NCI-H2171 (cell line): ENCODE measurements at regions not wholly inside any gene's neighbourhood (a gene's known extent, or its start where the extent isn't known, plus 50 kb on each side); places are given as distances from the start of the nearest gene placed in this dataset.
A peak's percentile ranks its signal among the peaks of the same experiment; 100 is the strongest.

Experiments used
- DNase-seq: peaks from one replicate; lab custom pipeline; 2025; lab: John Stamatoyannopoulos, UW

DNA sequence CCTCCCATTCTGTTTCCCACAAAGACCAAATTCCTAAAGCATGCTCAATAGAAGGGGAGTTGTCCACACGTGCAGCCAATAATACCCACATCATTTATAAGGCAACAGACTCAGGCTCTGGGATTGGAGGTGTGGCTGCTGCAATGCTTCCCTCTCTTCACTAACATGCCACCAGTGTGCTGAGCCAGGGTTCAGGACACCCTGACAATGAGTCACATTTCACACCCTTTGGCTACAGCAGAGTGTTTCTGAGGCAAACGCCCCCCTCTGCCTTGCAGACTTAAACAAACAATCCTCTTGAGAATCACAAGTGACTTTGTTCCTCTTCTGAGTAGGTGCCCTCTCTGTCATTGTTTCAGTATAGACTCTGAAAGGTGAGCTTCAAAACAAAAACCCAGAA is 189.3 kb upstream of the TLE4 start:
- DNase-seq = no peak

DNA sequence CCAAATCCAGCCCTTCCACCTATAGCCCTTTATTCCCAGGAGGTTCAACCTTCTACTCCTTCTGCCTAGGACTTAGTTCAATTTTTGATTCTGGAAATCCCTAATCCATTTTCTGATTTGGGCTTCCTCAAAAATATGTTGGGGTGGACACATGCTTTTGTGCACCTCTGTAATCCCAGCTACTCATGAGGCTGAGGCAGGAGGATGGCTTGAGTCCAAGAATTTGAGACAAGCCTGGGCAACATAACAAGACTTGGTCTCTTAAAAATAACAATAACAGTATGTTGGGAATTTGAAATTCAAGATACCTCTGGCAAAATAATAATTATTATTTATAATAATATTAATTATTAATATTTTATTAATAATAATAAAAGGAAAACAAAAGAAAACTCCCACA is 188.7 kb upstream of the TLE4 start:
- DNase-seq = no peak

DNA sequence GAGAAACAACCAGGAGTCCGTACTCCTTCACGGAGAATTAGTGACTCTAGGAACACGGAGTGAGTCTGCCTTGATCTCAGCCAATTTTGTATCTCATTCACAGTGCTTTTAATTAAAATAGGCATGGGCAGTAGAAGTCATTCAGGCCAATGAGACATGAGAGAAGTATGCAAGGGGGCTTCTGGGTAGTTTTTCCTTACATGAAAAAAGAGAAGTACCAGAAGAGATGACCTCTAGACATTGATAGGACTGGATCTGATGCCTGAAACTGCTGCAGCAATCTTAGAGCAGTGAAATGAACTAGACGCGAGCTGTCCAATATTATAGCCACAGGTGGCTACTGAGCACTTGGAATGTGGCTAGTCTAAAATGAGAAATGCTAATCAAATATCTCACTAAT is 187.7 kb upstream of the TLE4 start:
- DNase-seq = no peak

DNA sequence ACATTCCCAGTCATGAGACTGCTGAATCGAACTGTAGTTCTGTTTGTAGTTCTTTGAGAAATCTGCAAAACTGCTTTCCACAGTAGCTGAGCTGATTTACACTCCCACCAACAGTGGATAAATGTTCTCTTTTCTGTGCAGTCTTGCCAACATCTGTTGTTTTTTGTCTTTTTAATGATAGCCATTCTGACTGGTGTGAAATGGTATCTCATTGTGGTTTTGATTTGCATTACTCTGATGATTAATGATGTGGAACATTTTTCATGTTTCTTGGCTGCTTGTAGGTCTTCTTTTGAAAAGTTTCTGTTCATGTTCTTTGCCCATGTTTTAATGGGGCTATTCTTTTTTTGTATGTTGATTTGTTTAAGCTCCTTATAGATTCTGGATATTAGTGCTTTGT is 187.3 kb upstream of the TLE4 start:
- peak; percentile 24 for DNase-seq

DNA sequence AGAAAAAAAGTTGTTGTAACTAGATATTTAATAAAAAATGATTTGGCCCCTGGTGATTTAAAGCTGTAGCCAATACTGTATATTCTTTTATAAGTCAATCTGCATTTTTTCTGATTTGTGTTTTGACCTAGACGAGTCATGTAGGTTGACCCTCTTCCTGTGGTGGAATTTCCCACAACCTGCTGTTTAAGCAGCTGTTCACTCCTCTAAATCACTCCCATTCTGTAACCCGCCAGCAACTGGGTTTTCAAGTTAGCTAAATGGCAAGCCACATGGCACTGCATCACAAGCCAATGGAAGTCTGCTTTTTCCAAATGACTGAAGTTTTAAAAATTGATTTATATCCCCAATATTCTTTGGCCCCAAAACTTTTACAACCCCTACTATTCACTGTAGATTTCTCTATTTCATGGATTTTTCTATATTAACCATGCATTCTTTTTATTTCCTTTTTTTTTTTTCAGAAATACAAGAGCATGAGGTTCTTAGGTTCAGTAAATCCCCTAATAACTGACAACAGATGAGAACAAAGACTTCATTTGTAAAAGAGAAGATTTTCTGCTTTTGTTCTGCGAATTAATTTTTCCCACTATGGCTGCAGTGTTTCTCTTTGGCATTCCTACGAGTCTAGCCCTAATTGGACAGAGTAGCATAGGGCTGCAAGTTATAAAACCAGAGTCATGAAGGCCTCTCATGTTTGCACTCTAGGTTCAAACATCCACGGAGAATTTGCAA is 184.5 kb upstream of the TLE4 start:
- DNase-seq = no peak

DNA sequence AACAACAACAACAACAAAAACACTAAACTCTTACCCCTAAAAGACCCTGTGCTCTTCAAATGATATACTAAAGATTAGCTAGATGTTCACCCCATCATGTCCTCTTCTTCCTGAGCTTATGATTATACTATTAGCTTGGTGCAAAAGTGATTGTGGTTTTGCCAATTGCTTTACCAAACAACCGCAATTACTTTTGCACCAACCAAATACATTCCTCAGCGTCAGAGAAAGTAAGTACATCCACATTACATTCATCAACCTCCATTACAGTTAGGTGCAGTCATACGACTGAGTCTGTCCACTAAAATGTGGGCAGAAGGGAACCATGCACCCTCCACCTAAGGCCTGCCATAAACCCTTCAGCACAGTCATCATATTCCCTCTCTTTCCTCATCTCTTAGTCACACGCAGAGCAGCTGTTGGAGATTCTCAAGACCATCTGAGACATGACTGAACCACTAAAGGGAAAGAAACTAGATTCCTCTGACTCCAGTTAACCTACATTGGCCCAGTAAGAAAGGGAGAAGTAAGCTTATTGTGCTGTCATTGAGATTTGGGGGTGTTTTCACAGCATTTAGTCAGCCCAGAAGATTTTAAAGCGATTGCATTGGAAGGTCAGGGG is 181.6 kb upstream of the TLE4 start:
- no peak for DNase-seq

DNA sequence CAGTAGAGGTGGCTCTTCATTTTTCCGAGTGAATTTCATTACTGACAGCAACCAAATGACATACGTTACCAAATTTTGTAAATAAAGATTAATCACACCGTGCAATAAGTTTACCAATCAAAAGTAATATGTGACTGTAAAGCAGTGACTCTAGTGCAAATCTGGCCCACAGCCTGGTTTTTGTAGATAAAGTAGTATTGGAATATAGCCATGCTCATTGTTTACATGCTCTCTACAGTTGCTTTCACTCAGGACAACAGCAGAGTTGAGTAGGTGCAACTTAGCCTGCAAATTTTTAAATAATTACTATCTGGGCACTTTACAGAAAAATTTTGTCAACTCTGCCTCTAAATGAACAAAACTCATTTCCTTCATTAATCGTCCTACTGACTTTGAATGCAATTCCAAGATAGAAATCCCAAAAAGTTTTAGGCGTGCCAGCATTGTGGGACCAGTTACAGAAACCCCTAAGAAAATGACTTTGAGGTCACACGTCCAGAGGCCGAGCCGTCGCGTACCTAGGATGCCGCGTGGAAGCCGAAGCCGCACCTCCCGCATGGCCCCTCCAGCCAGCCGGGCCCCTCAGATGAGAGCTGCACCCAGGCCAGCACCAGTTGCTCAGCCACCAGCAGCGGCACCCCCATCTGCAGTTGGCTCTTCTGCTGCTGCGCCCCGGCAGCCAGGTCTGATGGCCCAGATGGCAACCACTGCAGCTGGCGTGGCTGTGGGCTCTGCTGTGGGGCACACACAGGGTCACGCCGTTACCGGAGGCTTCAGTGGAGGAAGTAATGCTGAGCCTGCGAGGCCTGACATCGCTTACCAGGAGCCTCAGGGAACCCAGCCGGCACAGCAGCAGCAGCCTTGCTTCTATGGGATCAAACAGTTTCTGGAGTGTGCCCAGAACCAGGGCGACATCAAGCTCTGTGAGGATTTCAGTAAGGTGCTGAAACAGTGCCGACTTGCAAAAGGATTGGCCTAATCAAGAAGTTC is 180.7 kb upstream of the TLE4 start:
- no peak for DNase-seq

DNA sequence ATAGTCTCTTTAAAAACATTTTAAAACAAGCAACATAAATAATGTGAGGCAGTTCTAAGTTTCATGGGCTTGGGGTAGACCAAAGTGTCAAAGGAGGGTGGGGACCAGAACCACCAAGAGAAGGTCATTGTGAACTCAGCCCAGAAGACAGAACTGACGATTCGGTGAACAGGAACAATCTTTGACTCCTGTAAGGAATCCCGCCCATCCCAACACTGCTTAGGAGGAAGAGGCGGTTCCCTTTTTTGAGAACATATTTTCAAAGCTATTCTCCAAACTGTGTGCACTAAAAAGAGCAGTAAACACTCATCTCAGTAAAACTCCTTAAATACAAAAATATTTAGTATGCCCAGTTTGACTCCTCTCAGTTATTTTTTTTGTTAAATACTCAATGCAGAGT is 176.5 kb upstream of the TLE4 start:
- no peak for DNase-seq

DNA sequence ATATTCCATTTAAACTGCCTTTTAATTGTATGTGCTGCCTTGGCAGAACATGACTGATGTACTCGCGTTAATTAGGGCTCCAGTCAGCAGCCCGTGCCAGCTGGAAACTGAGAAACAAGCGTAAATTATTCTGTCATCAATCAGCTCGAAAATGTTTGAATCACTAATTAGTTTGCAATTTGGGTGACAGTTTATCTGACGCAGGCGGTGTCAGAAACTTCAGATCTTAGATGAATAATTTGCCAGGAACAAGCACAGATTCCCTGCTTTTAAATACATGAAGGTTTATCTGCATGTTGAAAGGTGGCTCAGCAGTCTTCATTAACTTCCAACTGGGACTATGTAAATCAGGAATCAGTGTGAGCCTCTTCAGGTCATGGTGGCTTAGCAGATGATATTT is 176.0 kb upstream of the TLE4 start:
- peak; percentile 12 for DNase-seq

DNA sequence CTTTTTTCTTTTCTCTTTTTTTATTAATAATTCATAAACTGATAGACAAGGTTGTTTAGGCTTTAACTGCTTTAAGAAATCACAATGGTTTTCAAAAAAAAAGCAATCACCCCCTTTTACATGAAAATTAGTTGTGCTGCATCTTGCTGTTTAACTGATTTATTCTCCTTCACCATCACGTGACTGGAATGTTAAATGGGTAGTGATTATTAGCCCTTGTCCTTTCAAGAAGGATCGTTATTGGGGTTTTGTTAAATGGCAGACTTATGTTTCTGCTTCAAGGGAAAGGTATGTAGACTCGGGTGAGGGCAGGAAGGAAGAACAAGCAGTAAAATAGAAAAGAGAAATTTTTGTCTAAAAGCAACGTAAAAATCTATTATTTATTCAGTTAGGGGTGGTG is 175.6 kb upstream of the TLE4 start:
- DNase-seq = no peak

DNA sequence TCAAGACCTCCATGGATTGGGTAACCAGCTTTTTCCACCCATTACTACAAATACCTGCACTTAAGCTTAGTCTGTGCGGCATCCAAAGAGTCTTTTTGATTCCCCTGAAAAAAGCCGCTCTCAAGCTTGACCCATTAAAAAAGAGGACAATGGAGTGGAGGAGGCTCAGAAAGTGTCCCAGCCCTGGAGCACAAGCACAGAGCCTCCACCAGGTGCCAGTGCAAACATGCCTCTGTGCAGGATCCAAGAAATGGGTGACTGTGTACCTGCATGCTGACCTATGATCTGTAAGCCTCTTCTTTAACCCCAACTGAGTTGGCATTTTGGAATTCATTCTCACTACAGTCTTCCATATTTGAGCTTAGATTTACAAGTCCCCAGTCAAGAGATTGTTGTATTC is 168.3 kb upstream of the TLE4 start:
- DNase-seq = no peak

DNA sequence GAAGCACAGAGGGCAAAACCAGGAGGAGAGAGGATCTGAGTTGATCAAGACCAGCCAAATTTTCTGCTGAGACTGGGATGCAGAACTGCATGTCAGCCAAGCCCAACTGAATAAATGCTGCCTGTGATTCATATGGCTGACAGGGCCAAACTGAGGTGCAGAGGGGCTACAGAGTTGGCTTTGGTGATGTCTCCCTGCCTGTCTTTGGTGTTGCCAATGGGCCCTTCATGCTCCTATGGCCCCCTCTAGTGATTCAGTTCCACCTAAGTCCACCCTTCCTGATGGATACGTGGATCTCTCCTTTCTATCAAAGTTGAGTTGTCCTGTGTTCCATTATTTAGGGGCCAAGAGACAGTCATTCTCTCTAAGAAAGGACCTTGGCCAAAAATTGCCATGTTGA is 163.6 kb upstream of the TLE4 start:
- no peak for DNase-seq

DNA sequence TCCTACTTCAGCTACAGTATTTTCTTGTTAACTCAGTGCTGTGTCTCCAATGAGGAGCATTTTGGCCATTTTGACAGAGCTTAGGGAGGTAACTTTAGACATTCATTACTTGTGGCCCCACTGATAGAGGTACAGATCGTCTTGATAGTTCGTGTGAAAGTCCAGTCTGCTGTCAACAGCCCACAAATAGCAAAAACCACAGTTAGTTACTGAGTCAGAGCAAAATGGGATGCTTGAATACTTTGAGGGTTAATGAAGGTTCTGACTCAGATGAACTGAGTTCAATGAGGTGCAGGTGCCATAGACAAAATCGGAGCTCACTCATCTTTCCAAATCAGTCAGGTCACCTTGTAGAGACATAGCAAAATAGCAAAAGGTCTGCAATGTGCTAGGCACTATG is 163.1 kb upstream of the TLE4 start:
- no peak for DNase-seq

DNA sequence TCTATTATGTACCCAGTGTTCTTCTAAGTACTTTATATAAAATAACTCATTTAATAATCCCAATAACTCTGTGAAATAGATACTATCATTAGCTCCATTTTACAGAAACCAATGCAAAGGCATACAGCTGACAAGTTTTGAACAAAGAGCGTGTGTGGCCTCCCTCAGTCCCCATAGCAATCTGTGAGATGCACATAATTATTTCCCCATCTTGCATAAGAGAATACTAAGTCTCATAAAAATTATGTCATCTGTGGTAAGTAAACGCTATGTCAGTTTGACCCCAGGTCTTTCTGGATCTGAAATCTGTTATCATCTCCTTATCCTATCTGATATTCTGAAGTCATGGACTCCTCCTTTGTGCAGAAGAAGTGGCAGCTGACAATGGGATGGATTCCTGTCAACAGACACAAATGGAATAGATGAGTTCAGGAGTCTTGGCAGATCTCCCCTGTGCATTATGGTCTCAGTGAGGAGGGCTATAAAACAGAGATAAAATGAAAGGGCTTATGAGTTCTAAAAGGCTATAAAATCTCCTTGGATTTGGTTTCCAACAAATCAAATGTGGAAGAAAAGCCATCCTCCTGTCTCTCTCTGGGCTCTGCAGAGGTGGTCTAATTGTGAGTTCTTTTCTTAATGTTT is 162.5 kb upstream of the TLE4 start:
- DNase-seq = no peak

DNA sequence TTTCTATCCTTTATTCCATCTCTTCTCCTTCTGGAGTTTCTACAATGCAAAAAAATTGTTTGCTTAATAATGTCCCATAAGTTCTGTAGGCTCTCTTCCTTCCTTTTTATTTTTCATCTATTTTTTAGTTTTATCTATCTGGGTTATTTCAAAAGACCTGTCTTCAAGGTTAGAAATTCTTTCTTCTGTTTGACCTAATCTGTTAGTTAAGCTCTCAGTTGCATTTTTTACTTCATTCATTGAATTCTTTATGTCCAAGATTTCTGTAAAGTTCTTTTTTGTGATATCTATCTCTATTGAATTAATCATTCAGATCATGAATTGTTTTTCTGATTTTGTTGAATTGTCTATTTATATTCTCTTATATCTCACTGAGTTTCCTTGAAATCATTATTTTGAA is 145.9 kb upstream of the TLE4 start:
- DNase-seq = no peak

DNA sequence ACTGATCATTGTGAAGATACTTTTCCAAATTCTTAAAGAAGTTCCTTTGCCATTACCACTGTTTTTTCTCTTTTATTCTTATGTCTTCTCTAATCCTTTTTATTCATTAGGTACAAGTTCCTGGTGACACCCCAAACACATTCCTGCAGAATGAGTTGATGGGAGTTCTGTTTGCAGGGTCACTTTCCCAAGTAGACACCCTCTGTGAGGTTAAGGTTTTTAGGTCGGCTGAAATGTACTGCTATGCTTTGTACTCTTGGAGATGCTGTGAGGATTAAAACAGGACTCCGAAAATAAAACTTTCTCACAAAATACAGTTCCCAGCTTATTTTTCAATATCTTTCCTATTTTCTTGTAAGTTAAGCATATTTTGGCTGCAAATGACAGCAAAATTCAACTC is 143.3 kb upstream of the TLE4 start:
- DNase-seq = no peak

DNA sequence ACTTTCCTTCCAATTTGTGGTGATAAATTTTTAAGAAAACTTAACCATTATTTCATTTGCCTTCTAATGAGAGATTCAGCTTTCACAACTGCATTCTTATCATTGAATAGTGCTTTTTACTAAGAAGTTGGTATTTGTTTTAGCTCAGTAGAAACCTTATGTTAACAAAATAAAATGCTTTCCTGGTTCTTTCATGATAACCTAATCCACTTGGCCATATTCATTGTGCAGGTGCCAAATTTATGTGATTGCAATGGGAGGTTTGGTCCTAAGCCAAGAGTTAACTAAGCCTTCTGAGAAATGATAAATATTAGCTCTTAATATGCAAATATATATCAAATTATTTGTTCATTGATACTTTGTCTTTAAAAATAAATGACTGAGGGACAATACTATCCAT is 141.1 kb upstream of the TLE4 start:
- DNase-seq = no peak

DNA sequence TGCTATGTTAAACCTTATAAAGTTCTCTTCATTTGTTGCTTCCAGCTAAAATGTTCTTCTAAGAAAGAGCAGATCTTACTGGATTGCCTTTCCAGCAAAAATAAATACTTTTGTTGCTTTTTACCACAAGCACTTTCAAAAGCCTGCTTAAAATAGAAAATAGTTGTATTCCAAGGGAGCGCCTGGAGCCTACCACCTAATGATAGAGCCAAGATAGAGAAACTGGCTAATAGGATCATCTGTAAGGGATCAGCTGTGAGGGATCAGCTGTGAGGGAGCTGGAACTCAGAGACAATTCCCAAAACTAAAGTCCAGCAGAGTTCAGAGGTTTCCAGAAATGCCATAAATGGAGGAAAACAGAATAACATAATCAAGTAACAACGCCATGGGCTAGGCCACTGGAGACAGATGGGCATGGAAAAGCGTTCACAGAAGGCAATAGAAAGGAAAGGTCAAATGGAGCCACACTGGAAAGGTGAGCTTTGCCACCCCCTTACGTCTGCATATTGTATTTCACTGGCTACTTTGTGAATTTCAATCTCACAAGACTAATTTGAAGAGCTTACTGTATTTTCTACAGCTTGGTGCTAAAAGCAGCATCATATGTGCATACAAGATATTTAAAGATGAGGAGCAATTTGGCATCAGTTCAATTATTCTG is 140.6 kb upstream of the TLE4 start:
- DNase-seq = no peak

DNA sequence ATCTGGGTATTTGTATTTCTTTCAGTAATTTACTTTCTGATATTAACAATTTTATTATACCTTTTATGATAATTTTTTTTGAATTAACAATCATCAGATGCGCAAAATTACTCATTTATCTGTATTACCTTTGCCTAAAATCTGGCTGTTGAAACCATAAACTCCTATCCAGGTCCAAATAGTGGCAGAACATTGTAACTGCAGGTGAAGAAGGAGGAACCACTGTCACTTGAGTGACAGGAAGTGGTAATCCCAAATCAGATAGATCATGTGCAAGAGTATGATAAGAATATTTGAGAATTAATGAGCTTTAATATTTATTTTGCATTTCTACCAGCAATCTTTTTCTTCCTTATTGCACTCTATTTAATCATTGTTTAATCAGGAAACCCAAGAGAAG is 139.3 kb upstream of the TLE4 start:
- DNase-seq = no peak

DNA sequence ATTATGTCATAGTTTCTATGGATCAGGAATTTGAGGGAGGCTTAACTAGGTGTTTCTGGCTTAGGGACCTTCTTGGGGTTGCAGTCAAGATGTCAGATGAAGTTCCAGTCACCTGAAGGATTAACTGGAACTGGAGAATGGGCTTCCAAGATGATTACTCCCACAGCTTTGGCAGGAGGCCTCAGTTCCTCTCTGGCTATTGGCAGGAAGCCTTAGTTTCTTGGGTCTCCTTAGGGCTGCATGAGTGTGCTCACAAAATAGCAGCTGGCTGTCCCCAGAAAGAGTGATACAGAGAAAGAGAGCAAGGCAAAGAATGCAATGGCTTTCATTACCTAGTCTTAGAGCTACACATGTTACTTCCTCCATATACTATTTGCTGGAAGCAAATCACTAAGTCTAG is 138.1 kb upstream of the TLE4 start:
- DNase-seq = no peak

DNA sequence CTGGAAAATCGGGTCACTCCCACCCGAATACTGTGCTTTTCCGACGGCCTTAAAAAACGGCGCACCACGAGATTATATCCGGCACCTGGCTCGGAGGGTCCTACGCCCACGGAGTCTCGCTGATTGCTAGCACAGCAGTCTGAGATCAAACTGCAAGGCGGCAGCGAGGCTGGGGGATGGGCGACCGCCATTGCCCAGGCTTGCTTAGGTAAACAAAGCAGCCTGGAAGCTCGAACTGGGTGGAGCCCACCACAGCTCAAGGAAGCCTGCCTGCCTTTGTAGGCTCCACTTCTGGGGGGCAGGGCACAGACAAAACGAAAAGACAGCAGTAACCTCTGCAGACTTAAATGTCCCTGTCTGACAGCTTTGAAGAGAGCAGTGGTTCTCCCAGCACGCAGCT is 132.5 kb upstream of the TLE4 start:
- peak; percentile 41 for DNase-seq
